GM12878 (cell line): ENCODE measurements at regions not wholly inside any gene's neighbourhood (a gene's known extent, or its start where the extent isn't known, plus 50 kb on each side); places are given as distances from the start of the nearest gene placed in this dataset.

Experiments
- ATAC-seq: fragments of 200-7000 bp; cut with Tn5 transposase; 3 replicates; pipeline ENCODE4 v1.9.1; 2020; ENCODE audit warnings: mild to moderate bottlenecking, moderate library complexity
- BruUV-seq: library from RNA; stranded (reverse); fragments of 400-500 nt; replicated peaks from 2 replicates; lab custom pipeline; 2021; lab: Mats Ljungman, UMichigan
- CTCF ChIA-PET: fragments of 300-600 bp; sonication (Branson Sonifier 250); formaldehyde crosslinking; extraction: SDS; loops from one replicate; lab custom pipeline; 2021; ENCODE audit warnings: inconsistent platforms; lab: Yijun Ruan, JAX
- POLR2A ChIA-PET: fragments of 350-600 bp; formaldehyde crosslinking; extraction: SDS; loops from one replicate; lab custom pipeline; 2021; ENCODE audit warnings: inconsistent platforms; lab: Charles Lee
- RAD21 ChIA-PET: fragments of 300-600 bp; sonication (Branson Sonifier 250); formaldehyde crosslinking; loops from one replicate; lab custom pipeline; 2023; ENCODE audit warnings: antibody characterized with exemption; ENCODE audit not compliant: unreplicated experiment; lab: Charles Lee
- SMC1A ChIA-PET: fragments of 300-600 bp; sonication (Branson Sonifier 250); formaldehyde crosslinking; loops from one replicate; lab custom pipeline; 2023; ENCODE audit not compliant: unreplicated experiment, uncharacterized antibody; lab: Charles Lee
- DNase-seq: peaks from one replicate; pipeline ENCODE4 v3.0.0-alpha.2; 2011; ENCODE audit warnings: low read depth, low spot score
- FAIRE-seq: peaks from 3 replicates; lab custom pipeline; 2011; peaks lifted over from hg19 to GRCh38; lab: Jason Lieb, UNC
- H2AFZ ChIP-seq: 2 replicates; pipeline ENCODE4 v1.6.0; 2011; ENCODE audit warnings: low read depth, low read length, control low read depth; ENCODE audit not compliant: control insufficient read depth
- H3K27ac ChIP-seq: 2 replicates; pipeline ENCODE4 v1.5.1; 2011; ENCODE audit warnings: control low read depth; ENCODE audit not compliant: control insufficient read depth, insufficient read depth
- H3K27me3 ChIP-seq, 2 experiments: replicated peaks in 1 of 2; 2 replicates each; pipeline versions ENCODE4 v1.6.0 to v1.6.1; 2011; ENCODE audit warnings: low read length in 1 of 2; ENCODE audit not compliant: control insufficient read depth in 2 of 2, insufficient read depth in 2 of 2
- H3K36me3 ChIP-seq, 2 experiments: 2 replicates each; pipeline ENCODE4 v1.5.1; 2011; ENCODE audit warnings: low read length in 1 of 2; ENCODE audit not compliant: control insufficient read depth in 2 of 2, insufficient read depth in 2 of 2
- H3K4me1 ChIP-seq: 2 replicates; pipeline ENCODE4 v1.6.1; 2011; ENCODE audit warnings: mild to moderate bottlenecking, low read length, moderate library complexity, mixed read lengths; ENCODE audit not compliant: control insufficient read depth, insufficient read depth
- H3K4me2 ChIP-seq: 2 replicates; pipeline ENCODE4 v1.6.0; 2011; ENCODE audit warnings: control low read depth; ENCODE audit not compliant: control insufficient read depth, insufficient read depth
- H3K4me3 ChIP-seq: fragments of 200-600 bp; sonication (generic); 2 replicates; pipeline ENCODE4 v1.5.1; 2016
- H3K79me2 ChIP-seq: 2 replicates; pipeline ENCODE4 v1.6.0; 2011; ENCODE audit warnings: low read length; ENCODE audit not compliant: control insufficient read depth, insufficient read depth
- H3K9ac ChIP-seq: 2 replicates; pipeline ENCODE4 v1.8.0; 2011; ENCODE audit warnings: low read length, control low read depth, mixed read lengths; ENCODE audit not compliant: control insufficient read depth, insufficient read depth
- H3K9me3 ChIP-seq: replicated peaks from 3 replicates; pipeline ENCODE4 v1.5.1; 2011; ENCODE audit warnings: mild to moderate bottlenecking, low read length; ENCODE audit not compliant: control insufficient read depth, insufficient read depth
- H4K20me1 ChIP-seq: 2 replicates; pipeline ENCODE4 v1.6.0; 2011; ENCODE audit not compliant: control insufficient read depth, insufficient read depth
- SMAD5 ChIP-seq: IDR thresholded peaks from 2 replicates; pipeline ENCODE4 v1.6.1; 2016; ENCODE audit warnings: antibody characterized with exemption, low read depth
- SRF ChIP-seq, 2 experiments: IDR thresholded peaks; 2 replicates each; pipeline ENCODE4 v1.6.1; 2011; ENCODE audit warnings: low read depth in 2 of 2, low read length in 2 of 2, mild to moderate bottlenecking in 1 of 2, moderate library complexity in 1 of 2
- TCF12 ChIP-seq: IDR thresholded peaks from 2 replicates; pipeline ENCODE4 v1.6.1; 2011; ENCODE audit warnings: low read depth, mild to moderate bottlenecking, low read length
- WRNIP1 ChIP-seq: IDR thresholded peaks from 2 replicates; pipeline ENCODE4 v1.6.1; 2011; ENCODE audit warnings: low read depth, low read length, improper control_type of control experiment, borderline replicate concordance
- ZBTB4 ChIP-seq: fragments of 450-650 bp; formaldehyde crosslinking; IDR thresholded peaks from 2 replicates; pipeline ENCODE4 v1.4.0; 2022; ENCODE audit warnings: mild to moderate bottlenecking, moderate library complexity
- ZNF217 ChIP-seq: fragments of 450-650 bp; IDR thresholded peaks from 2 replicates; pipeline ENCODE4 v1.6.1; 2017; ENCODE audit warnings: antibody characterized with exemption, mild to moderate bottlenecking
- WGBS: methylation state at CpG from one replicate; pipeline ENCODE4 v1.1.6; 2016; ENCODE audit warnings: low lambda C conversion rate; ENCODE audit not compliant: insufficient replicate concordance, insufficient coverage; ENCODE audit errors: missing lambda C conversion rate; 5-methylcytosine and 5-hydroxymethylcytosine counted together
- in situ Hi-C: fragments of 300-500 bp; cut with MboI; formaldehyde crosslinking; loops from 9 replicates; pipeline ENCODE4 v1.14.3; 2018; ENCODE audit warnings: mixed read lengths
- intact Hi-C: fragments of 100-400 bp; cut with micrococcal nuclease; formaldehyde crosslinking; loops from one replicate; pipeline ENCODE4 v1.14.2; 2022; ENCODE audit not compliant: unreplicated experiment

DNA sequence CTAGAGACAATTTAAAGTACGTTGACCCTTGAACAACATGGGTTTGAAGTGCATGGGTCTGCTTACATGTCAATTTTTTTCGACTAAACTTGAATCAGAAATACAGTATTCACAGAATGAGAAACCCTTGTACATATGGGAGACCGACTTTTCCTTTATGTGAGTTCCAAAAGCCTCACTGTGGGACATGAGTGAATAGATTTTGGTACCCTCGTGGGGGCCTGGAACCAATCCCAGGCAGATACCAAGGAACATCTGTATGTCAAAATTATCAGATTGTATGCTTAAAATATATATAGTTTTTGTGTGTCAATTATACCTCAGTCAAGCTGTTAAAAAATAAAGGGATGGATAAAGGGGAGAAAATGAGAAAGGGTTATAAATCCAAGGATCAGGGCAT is 78.7 kb upstream of the MAN2A1 start:
- Histone ChIP-seq H3K79me2 (no peaks in the 10 kb centered on the region), H3K4me2 (no peak overlapping the region), H3K9me3 (no peaks in the 10 kb centered on the region), H4K20me1 (no peaks in the 10 kb centered on the region), H3K27ac (no peak overlapping the region), H3K9ac (no peak overlapping the region), H3K4me1 (no peaks in the 10 kb centered on the region), H3K27me3 (no peaks in the 10 kb centered on the region; a peak in 1 of 4 replicates)
- SMC1A ChIA-PET = no interaction called here
- RAD21 ChIA-PET = no interaction called here
- DNase-seq = no peak
- 9% methylated on average over 4 of the region's 4 CpGs for WGBS
- in situ Hi-C loops = no loop called here
- ATAC-seq = no peak
- BruUV-seq = no TSS peak
- CTCF ChIA-PET = no interaction called here
- TF ChIP-seq SRF (IDR thresholded peaks at IDR 0.05; ENCODE audit: low read depth in 2 of 2, low read length in 2 of 2) (no peak), TCF12 (no peak), WRNIP1 (no peak), ZBTB4 (CRISPR knock-in tag) (no peak), ZNF217 (no peak), SMAD5 (no peak)
- TF ChIP-seq, all 136 proteins: peak for 0
- POLR2A ChIA-PET = no interaction called here
- intact Hi-C loops = no loop called here
- H3K4me3 ChIP-seq = no peak overlapping the region
- H3K36me3 ChIP-seq = no peaks in the 10 kb centered on the region
- H2AFZ ChIP-seq = no peak overlapping the region
- no peak for FAIRE-seq
